Fibroblast of skin of abdomen (primary cell): ENCODE measurements at regions not wholly inside any gene's neighbourhood (a gene's known extent, or its start where the extent isn't known, plus 50 kb on each side); places are given as distances from the start of the nearest gene placed in this dataset.

Source experiments
- DNase-seq: peaks from one replicate; pipeline ENCODE4 v3.0.0-alpha.2; 2013

GRCh38 chr4:156493858-156494257, 477.7 kb downstream of the PDGFC start:
- no peak for DNase-seq

- no peak for DNase-seq
Observed at GRCh38 chr4:156487107-156487506, 484.5 kb downstream of the PDGFC start.

GRCh38 chr4:156481845-156482244, 489.8 kb downstream of the PDGFC start:
- DNase-seq, result no peak

GRCh38 chr4:156477636-156478035, 494.0 kb downstream of the PDGFC start:
- no peak for DNase-seq

GRCh38 chr4:156476359-156476758, 495.2 kb downstream of the PDGFC start:
- DNase-seq, result peak; percentile 99

GRCh38 chr4:156475322-156475721, 496.3 kb downstream of the PDGFC start:
- DNase-seq, result peak; percentile 77

GRCh38 chr4:156473151-156473550, 498.4 kb downstream of the PDGFC start:
- no peak for DNase-seq

- DNase-seq, result peak; percentile 74
Observed at GRCh38 chr4:156472624-156473023, 499.0 kb downstream of the PDGFC start.

GRCh38 chr4:156459584-156459983, 505.9 kb upstream of the CTSO start:
- no peak for DNase-seq

GRCh38 chr4:156456830-156457229, 503.2 kb upstream of the CTSO start:
- no peak for DNase-seq

GRCh38 chr4:156443488-156443887, 489.8 kb upstream of the CTSO start:
- DNase-seq, result no peak

- peak; percentile 58 for DNase-seq
Observed at GRCh38 chr4:156442912-156443311, 489.2 kb upstream of the CTSO start.

GRCh38 chr4:156439576-156440200, 486.0 kb upstream of the CTSO start:
- no peak for DNase-seq

GRCh38 chr4:156437666-156438065, 484.0 kb upstream of the CTSO start:
- DNase-seq, result no peak

GRCh38 chr4:156422576-156422975, 468.9 kb upstream of the CTSO start:
- DNase-seq, result peak; percentile 16

- peak; percentile 77 for DNase-seq
Observed at GRCh38 chr4:156420623-156421022, 467.0 kb upstream of the CTSO start.

GRCh38 chr4:156419080-156419685, 465.5 kb upstream of the CTSO start:
- DNase-seq, result peak; percentile 22

- no peak for DNase-seq
Observed at GRCh38 chr4:156414406-156414805, 460.7 kb upstream of the CTSO start.

GRCh38 chr4:156413239-156414135, 459.8 kb upstream of the CTSO start:
- no peak for DNase-seq

- DNase-seq, result no peak
Observed at GRCh38 chr4:156411531-156411930, 457.9 kb upstream of the CTSO start.

- peak; percentile 10 for DNase-seq
Observed at GRCh38 chr4:156408749-156409148, 455.1 kb upstream of the CTSO start.

GRCh38 chr4:156401371-156401770, 447.7 kb upstream of the CTSO start:
- peak; percentile 37 for DNase-seq

GRCh38 chr4:156396534-156396933, 442.9 kb upstream of the CTSO start:
- DNase-seq, result no peak

- no peak for DNase-seq
Observed at GRCh38 chr4:156391325-156391653, 437.6 kb upstream of the CTSO start.
